ENCODE measurements at regions not wholly inside any gene's neighbourhood (a gene's known extent, or its start where the extent isn't known, plus 50 kb on each side); places are given as distances from the start of the nearest gene placed in this dataset.
"Not testable (repeated sequence)": the region's sequence is repeated elsewhere in the genome, so short reads cannot be mapped to it uniquely, and the experiment has no call there.

GRCh38 chr18:46211816-46212215 lies 107.6 kb downstream of the HAUS1 start:
- Histone ChIP-seq H3K9me3 (ENCODE audit: control insufficient read depth, low read length) (no peaks in the 10 kb centered on the region), H3K9ac (ENCODE audit: low read length) (no peak overlapping the region), H3K4me1 (ENCODE audit: control insufficient read depth, insufficient read depth, low read length) (no peaks in the 10 kb centered on the region), H3K27me3 (replicated peaks; ENCODE audit: control insufficient read depth, insufficient read depth, low read length) (no peaks in the 10 kb centered on the region), H3K36me3 (ENCODE audit: control insufficient read depth, insufficient read depth, low read length, severe bottlenecking) (peaks cover 16% of the 10 kb centered on the region), H3K4me3 (ENCODE audit: low read length) (no peak overlapping the region)
- no peak for DNase-seq (ENCODE audit: low read depth)

GRCh38 chr18:46212398-46212797 lies 108.2 kb downstream of the HAUS1 start:
- Histone ChIP-seq H3K9me3 (ENCODE audit: control insufficient read depth, low read length) (no peaks in the 10 kb centered on the region), H3K9ac (ENCODE audit: low read length) (no peak overlapping the region), H3K36me3 (ENCODE audit: control insufficient read depth, insufficient read depth, low read length, severe bottlenecking) (peaks cover 17% of the 10 kb centered on the region), H3K4me1 (ENCODE audit: control insufficient read depth, insufficient read depth, low read length) (no peaks in the 10 kb centered on the region), H3K27me3 (replicated peaks; ENCODE audit: control insufficient read depth, insufficient read depth, low read length) (no peaks in the 10 kb centered on the region), H3K4me3 (ENCODE audit: low read length) (no peak overlapping the region)
- DNase-seq (ENCODE audit: low read depth): no peak

- no peaks in the 10 kb centered on the region for H3K9me3 ChIP-seq (ENCODE audit: control insufficient read depth, low read length)
- no peaks in the 10 kb centered on the region for H3K27me3 ChIP-seq (replicated peaks; ENCODE audit: control insufficient read depth, insufficient read depth, low read length)
- H3K4me1 ChIP-seq (ENCODE audit: control insufficient read depth, insufficient read depth, low read length): no peaks in the 10 kb centered on the region
- H3K36me3 ChIP-seq (ENCODE audit: control insufficient read depth, insufficient read depth, low read length, severe bottlenecking): peaks cover 20% of the 10 kb centered on the region
- no peak for DNase-seq (ENCODE audit: low read depth)
- no peak overlapping the region for H3K4me3 ChIP-seq (ENCODE audit: low read length)
- no peak overlapping the region for H3K9ac ChIP-seq (ENCODE audit: low read length)
Measured at GRCh38 chr18:46213295-46213694, 109.1 kb downstream of the HAUS1 start.

GRCh38 chr18:46214435-46214834 lies 110.2 kb downstream of the HAUS1 start:
- DNase-seq (ENCODE audit: low read depth): no peak
- Histone ChIP-seq H3K9me3 (ENCODE audit: control insufficient read depth, low read length) (no peaks in the 10 kb centered on the region), H3K9ac (ENCODE audit: low read length) (no peak overlapping the region), H3K4me3 (ENCODE audit: low read length) (no peak overlapping the region), H3K4me1 (ENCODE audit: control insufficient read depth, insufficient read depth, low read length) (no peaks in the 10 kb centered on the region), H3K27me3 (replicated peaks; ENCODE audit: control insufficient read depth, insufficient read depth, low read length) (no peaks in the 10 kb centered on the region), H3K36me3 (ENCODE audit: control insufficient read depth, insufficient read depth, low read length, severe bottlenecking) (peaks cover 28% of the 10 kb centered on the region)

- Histone ChIP-seq H3K27me3 (replicated peaks; ENCODE audit: control insufficient read depth, insufficient read depth, low read length) (no peaks in the 10 kb centered on the region), H3K4me1 (ENCODE audit: control insufficient read depth, insufficient read depth, low read length) (peaks cover 5% of the 10 kb centered on the region), H3K9ac (ENCODE audit: low read length) (no peak overlapping the region), H3K36me3 (ENCODE audit: control insufficient read depth, insufficient read depth, low read length, severe bottlenecking) (peaks cover 23% of the 10 kb centered on the region), H3K9me3 (ENCODE audit: control insufficient read depth, low read length) (no peaks in the 10 kb centered on the region), H3K4me3 (ENCODE audit: low read length) (no peak overlapping the region)
- no peak for DNase-seq (ENCODE audit: low read depth)
Measured at GRCh38 chr18:46215902-46216723, 111.9 kb downstream of the HAUS1 start.

GRCh38 chr18:46220116-46220515 lies 115.9 kb downstream of the HAUS1 start:
- no peak overlapping the region for H3K4me3 ChIP-seq (ENCODE audit: low read length)
- no peak overlapping the region for H3K9ac ChIP-seq (ENCODE audit: low read length)
- H3K4me1 ChIP-seq (ENCODE audit: control insufficient read depth, insufficient read depth, low read length): peaks cover 19% of the 10 kb centered on the region
- H3K36me3 ChIP-seq (ENCODE audit: control insufficient read depth, insufficient read depth, low read length, severe bottlenecking): peaks cover 23% of the 10 kb centered on the region
- H3K27me3 ChIP-seq (replicated peaks; ENCODE audit: control insufficient read depth, insufficient read depth, low read length): no peaks in the 10 kb centered on the region
- no peaks in the 10 kb centered on the region for H3K9me3 ChIP-seq (ENCODE audit: control insufficient read depth, low read length)
- DNase-seq (ENCODE audit: low read depth): peak; percentile 65

- Histone ChIP-seq H3K9me3 (ENCODE audit: control insufficient read depth, low read length) (no peaks in the 10 kb centered on the region), H3K36me3 (ENCODE audit: control insufficient read depth, insufficient read depth, low read length, severe bottlenecking) (peaks cover 11% of the 10 kb centered on the region)
- no peak for DNase-seq (ENCODE audit: low read depth)
Measured at GRCh38 chr18:46222093-46222492, 117.9 kb downstream of the HAUS1 start.

GRCh38 chr18:46222710-46223360 lies 118.7 kb downstream of the HAUS1 start:
- DNase-seq (ENCODE audit: low read depth): no peak
- H3K27me3 ChIP-seq (replicated peaks; ENCODE audit: control insufficient read depth, insufficient read depth, low read length): no peaks in the 10 kb centered on the region
- no peak overlapping the region for H3K4me3 ChIP-seq (ENCODE audit: low read length)
- H3K9me3 ChIP-seq (ENCODE audit: control insufficient read depth, low read length): no peaks in the 10 kb centered on the region
- no peak overlapping the region for H3K9ac ChIP-seq (ENCODE audit: low read length)
- H3K36me3 ChIP-seq (ENCODE audit: control insufficient read depth, insufficient read depth, low read length, severe bottlenecking): peaks cover 11% of the 10 kb centered on the region
- H3K4me1 ChIP-seq (ENCODE audit: control insufficient read depth, insufficient read depth, low read length): peaks cover 35% of the 10 kb centered on the region

More at GRCh38 chr18:46222093-46222492, 117.9 kb downstream of the HAUS1 start:
- H3K27me3 ChIP-seq (replicated peaks; ENCODE audit: control insufficient read depth, insufficient read depth, low read length): no peaks in the 10 kb centered on the region
- no peak overlapping the region for H3K9ac ChIP-seq (ENCODE audit: low read length)
- no peak overlapping the region for H3K4me3 ChIP-seq (ENCODE audit: low read length)
- H3K4me1 ChIP-seq (ENCODE audit: control insufficient read depth, insufficient read depth, low read length): peaks cover 33% of the 10 kb centered on the region

- Histone ChIP-seq H3K27me3 (replicated peaks; ENCODE audit: control insufficient read depth, insufficient read depth, low read length) (no peaks in the 10 kb centered on the region), H3K4me1 (ENCODE audit: control insufficient read depth, insufficient read depth, low read length) (peaks cover 35% of the 10 kb centered on the region), H3K36me3 (ENCODE audit: control insufficient read depth, insufficient read depth, low read length, severe bottlenecking) (no peaks in the 10 kb centered on the region), H3K9ac (ENCODE audit: low read length) (no peak overlapping the region), H3K4me3 (ENCODE audit: low read length) (no peak overlapping the region), H3K9me3 (ENCODE audit: control insufficient read depth, low read length) (no peaks in the 10 kb centered on the region)
- peak; percentile 20 for DNase-seq (ENCODE audit: low read depth)
Measured at GRCh38 chr18:46224181-46224775, 120.1 kb downstream of the HAUS1 start.

GRCh38 chr18:46226461-46226860 lies 122.3 kb downstream of the HAUS1 start:
- Histone ChIP-seq H3K4me1 (ENCODE audit: control insufficient read depth, insufficient read depth, low read length) (peaks cover 30% of the 10 kb centered on the region), H3K36me3 (ENCODE audit: control insufficient read depth, insufficient read depth, low read length, severe bottlenecking) (no peaks in the 10 kb centered on the region), H3K4me3 (ENCODE audit: low read length) (peak overlapping the region; percentile 29), H3K9me3 (ENCODE audit: control insufficient read depth, low read length) (no peaks in the 10 kb centered on the region), H3K27me3 (replicated peaks; ENCODE audit: control insufficient read depth, insufficient read depth, low read length) (no peaks in the 10 kb centered on the region), H3K9ac (ENCODE audit: low read length) (no peak overlapping the region)
- DNase-seq (ENCODE audit: low read depth): peak; percentile 74

- not testable (repeated sequence) for H3K9me3 ChIP-seq (ENCODE audit: control insufficient read depth, low read length); DNase-seq (ENCODE audit: low read depth); H3K4me3 ChIP-seq (ENCODE audit: low read length); H3K9ac ChIP-seq (ENCODE audit: low read length); H3K27me3 ChIP-seq (replicated peaks; ENCODE audit: control insufficient read depth, insufficient read depth, low read length); H3K36me3 ChIP-seq (ENCODE audit: control insufficient read depth, insufficient read depth, low read length, severe bottlenecking)
- H3K4me1 ChIP-seq (ENCODE audit: control insufficient read depth, insufficient read depth, low read length): peaks cover 21% of the 10 kb centered on the region
Measured at GRCh38 chr18:46229641-46230040, 125.5 kb downstream of the HAUS1 start.

All from adipocyte (in vitro differentiated cells).